ENCODE measurements at regions not wholly inside any gene's neighbourhood (a gene's known extent, or its start where the extent isn't known, plus 50 kb on each side); places are given as distances from the start of the nearest gene placed in this dataset.

DNA sequence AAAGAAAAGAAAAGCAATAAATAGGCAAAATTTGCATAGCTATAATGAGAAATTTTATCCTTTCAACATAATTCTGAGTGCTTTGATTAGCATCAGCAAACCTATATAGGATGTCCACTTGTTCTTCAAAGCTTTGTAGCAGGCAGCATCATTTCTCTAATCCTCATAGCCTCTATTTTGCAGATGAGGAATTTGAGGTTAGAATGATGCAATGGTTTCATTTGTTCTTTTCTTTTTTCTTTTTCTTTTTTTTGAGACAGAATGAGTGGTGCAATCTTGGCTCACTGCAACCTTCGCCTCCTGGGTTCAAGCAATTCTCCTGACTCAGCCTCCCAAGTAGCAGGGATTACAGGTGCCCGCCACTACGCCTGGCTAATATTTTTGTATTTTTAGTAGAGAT is 594.4 kb downstream of the TOX3 start:
- no peak for DNase-seq

- no peak for DNase-seq
These were observed 595.2 kb downstream of the TOX3 start for GRCh38 chr16:51951668-51952298.

- no peak for DNase-seq
These were observed 596.7 kb downstream of the TOX3 start for GRCh38 chr16:51950118-51950780.

GRCh38 chr16:51949282-51949681 is 597.7 kb downstream of the TOX3 start:
- no peak for DNase-seq

GRCh38 chr16:51941412-51941811 is 605.5 kb downstream of the TOX3 start:
- DNase-seq, result no peak

GRCh38 chr16:51940183-51940582 is 606.8 kb downstream of the TOX3 start:
- no peak for DNase-seq

DNA sequence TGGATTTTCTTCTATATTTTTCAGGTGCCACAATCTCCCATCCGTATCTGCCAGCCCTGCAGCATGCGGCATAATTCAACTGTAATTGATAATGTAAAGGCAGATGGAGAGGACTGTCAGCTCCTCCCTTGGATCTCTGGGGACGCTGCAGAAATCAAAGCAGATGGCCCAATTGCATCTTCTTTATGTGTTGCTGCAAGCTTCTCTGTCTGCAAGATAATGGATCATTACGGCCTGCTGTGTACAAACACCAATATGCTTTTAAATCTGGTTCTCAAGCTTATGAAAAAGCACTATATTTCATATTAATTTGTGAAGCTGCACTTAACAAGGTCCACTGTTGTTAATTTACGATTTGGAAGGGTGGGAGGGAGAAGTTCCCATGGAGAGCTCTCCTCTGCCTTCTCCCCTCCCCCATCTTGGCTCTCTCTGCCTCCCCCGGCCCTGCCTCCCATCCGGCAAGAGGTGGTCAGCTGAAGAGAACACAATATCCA is 607.5 kb downstream of the TOX3 start:
- no peak for DNase-seq

GRCh38 chr16:51938861-51939260 is 608.1 kb downstream of the TOX3 start:
- DNase-seq, result no peak

DNA sequence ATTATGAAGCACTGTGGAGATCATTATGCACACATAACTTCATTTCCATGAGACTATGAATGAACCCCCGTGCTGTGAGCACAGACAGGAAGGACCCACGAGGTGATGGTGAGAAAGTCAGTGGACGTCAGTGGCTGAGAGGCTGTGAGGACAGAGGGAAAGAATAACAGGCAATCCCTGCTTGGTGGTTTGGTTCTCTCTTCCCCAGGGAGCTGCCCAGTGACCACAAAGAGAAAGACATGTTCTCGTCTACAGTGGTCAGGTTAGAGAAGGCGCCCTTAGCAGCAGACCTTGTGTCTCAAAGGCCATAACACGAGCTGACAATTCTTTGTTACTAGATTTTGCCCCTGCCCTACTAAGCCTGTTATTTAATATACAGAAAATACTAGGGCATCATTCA is 609.2 kb downstream of the TOX3 start:
- DNase-seq, result no peak

DNA sequence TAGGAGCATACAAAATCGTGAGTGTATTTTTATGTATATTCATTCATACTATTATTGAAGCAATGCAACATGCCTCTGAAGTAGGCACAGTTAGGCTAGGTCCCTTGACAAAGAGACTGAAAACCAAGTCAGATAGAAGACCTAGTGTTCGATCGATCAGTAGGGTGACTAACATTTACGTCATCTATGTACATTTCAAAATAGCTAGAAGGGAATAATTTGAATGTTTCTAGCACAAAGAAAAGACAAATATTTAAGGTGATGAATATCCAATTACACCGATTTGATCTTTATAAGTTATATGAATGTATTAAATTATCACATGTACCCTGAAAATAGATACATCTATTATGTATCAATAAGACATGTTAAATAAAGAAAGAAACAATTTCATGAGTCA is 610.1 kb downstream of the TOX3 start:
- DNase-seq, result no peak

DNA sequence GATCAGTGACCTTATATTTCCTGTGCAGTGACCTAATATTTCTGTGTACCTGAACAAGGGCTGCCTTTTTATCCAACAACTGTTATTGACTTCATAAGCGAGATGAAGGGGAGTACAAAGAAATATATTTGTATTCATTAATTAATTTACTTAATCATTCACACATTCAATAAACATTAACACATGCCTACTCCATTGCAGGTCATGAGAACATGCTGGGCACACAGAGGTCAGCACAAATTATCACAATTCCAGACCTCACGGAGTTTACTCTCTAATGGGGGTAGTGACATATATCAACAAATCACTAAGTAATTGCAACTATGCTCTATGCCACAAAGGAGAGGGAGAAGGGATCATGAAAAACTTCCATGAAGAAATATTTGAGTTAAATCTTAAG is 614.6 kb downstream of the TOX3 start:
- no peak for DNase-seq

- DNase-seq, result no peak
These were observed 615.3 kb downstream of the TOX3 start for GRCh38 chr16:51931653-51932052.

- no peak for DNase-seq
These were observed 622.2 kb downstream of the TOX3 start for GRCh38 chr16:51924744-51925143.

GRCh38 chr16:51922476-51922875 is 624.5 kb downstream of the TOX3 start:
- no peak for DNase-seq

- DNase-seq, result no peak
These were observed 627.2 kb downstream of the TOX3 start for GRCh38 chr16:51919736-51920135.

DNA sequence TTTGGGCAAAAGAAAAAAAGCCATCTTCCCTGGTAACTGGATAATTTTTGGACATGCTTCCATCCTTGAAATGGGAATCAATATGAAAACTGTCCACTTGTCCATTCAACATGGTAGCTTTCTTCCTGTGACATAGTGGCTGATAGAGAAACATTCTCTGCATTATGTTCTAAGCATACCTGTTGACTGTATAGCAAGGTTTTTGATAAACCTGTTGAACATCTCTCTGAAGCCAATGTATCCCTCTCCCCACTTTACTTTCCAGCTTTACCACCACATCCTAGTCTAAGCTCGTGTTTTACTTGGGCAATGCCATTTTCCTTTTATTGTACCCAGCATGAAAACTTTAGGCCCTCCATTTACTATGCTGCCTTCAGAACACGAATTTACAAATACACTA is 630.1 kb downstream of the TOX3 start:
- no peak for DNase-seq

DNA sequence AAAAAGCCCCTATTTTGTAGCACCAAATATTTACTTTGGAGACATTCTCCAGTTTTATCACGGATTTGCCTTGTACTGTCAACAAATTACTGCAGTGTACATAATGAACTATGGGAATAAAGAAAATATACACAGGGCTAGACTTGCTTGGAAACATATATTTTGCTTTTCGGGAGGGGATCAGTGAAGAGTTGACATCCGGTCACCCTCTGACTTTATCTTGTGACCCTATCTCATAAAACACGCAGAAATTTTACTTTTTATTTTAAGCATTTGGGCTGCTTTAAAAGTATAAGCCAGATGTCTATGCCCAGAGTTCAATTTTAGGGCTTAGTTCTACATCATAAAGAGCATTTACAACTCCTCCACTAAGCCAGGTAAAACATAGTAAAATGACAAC is 630.7 kb downstream of the TOX3 start:
- DNase-seq, result no peak

- DNase-seq, result no peak
These were observed 639.3 kb downstream of the TOX3 start for GRCh38 chr16:51907680-51908079.

- DNase-seq, result no peak
These were observed 646.6 kb downstream of the TOX3 start for GRCh38 chr16:51900221-51900780.

- DNase-seq, result no peak
These were observed 648.1 kb downstream of the TOX3 start for GRCh38 chr16:51898872-51899271.

- DNase-seq, result no peak
These were observed 650.9 kb downstream of the TOX3 start for GRCh38 chr16:51896013-51896412.

- DNase-seq, result no peak
These were observed 654.5 kb downstream of the TOX3 start for GRCh38 chr16:51892293-51893007.

GRCh38 chr16:51888534-51888933 is 658.4 kb downstream of the TOX3 start:
- DNase-seq, result no peak

GRCh38 chr16:51888016-51888415 is 658.9 kb downstream of the TOX3 start:
- no peak for DNase-seq
